SK-N-SH (cell line): ENCODE measurements at regions not wholly inside any gene's neighbourhood (a gene's known extent, or its start where the extent isn't known, plus 50 kb on each side); places are given as distances from the start of the nearest gene placed in this dataset.

Source experiments
- EP300 ChIP-seq, 2 experiments: IDR thresholded peaks; 2 replicates each; pipeline versions ENCODE4 v1.4.0 to v1.6.1; 2012; ENCODE audit warnings: borderline replicate concordance in 1 of 2, low read depth in 1 of 2, low read length in 1 of 2
- GATA2 ChIP-seq: sonication (generic); formaldehyde crosslinking; IDR thresholded peaks from 2 replicates; pipeline ENCODE4 v1.5.0; 2020; ENCODE audit warnings: mild to moderate bottlenecking, missing genetic modification reagents
- SMC3 ChIP-seq: IDR thresholded peaks from 2 replicates; pipeline ENCODE4 v1.6.1; 2012; ENCODE audit warnings: low read depth, low read length, improper control_type of control experiment

- no peak for TF ChIP-seq SMC3
- TF ChIP-seq GATA2 (CRISPR knock-in tag), result no peak
- TF ChIP-seq EP300 (IDR thresholded peaks at IDR 0.05; ENCODE audit: borderline replicate concordance in 1 of 2, low read depth in 1 of 2, low read length in 1 of 2), result no peak
Measured at GRCh38 chr15:97014001-97014400, 683.5 kb downstream of the NR2F2 start.
